ENCODE measurements at regions not wholly inside any gene's neighbourhood (a gene's known extent, or its start where the extent isn't known, plus 50 kb on each side); places are given as distances from the start of the nearest gene placed in this dataset.
"Not testable (repeated sequence)": the region's sequence is repeated elsewhere in the genome, so short reads cannot be mapped to it uniquely, and the experiment has no call there.

DNA sequence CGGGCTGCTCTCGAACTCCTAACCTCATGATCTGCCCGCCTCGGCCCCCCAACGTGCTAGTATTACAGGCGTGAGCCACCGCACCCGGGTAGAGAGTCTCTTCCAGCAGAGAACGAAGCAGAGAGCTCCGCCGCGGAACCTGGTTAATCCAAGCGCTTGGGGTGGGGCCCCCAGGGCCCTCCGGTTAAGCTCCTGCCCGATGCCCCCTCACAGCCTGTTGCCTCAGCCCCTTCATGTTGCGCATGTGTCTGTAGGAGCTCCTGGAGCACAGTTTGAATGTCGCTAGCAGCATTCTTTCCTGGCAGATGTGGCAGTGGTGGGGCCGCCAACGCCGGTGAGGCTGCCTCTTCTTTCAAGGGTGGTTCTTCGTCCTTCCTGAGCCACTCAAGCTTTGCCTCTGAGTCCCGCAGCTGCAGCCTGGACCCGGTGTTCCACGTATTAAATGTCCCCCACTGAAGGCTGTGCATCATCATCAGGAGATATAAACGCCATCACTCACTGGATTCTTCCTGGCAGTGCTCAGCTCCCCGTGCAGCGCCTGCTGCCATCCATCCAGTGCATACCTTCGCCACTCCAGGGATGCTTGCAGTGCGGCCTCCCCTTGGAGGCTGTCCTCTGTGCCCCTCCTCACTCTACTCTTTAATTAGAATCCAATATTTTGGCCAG, 1919.3 kb downstream of the PCDH9 start:
- WGBS, 2 donors: 80 to 90% methylated on average over 10 to 20 of the region's 29 CpGs
- intact Hi-C loops (cut with DNase I): no loop called here
- peaks cover 0 to 14% (median 4%) of the 10 kb centered on the region in 3 donors for H3K9me3 ChIP-seq
- no peak overlapping the region for H3K4me3 ChIP-seq
- no peaks in the 10 kb centered on the region for H3K27me3 ChIP-seq
- no peak overlapping the region for H3K27ac ChIP-seq
- TF ChIP-seq, protein P1, sequence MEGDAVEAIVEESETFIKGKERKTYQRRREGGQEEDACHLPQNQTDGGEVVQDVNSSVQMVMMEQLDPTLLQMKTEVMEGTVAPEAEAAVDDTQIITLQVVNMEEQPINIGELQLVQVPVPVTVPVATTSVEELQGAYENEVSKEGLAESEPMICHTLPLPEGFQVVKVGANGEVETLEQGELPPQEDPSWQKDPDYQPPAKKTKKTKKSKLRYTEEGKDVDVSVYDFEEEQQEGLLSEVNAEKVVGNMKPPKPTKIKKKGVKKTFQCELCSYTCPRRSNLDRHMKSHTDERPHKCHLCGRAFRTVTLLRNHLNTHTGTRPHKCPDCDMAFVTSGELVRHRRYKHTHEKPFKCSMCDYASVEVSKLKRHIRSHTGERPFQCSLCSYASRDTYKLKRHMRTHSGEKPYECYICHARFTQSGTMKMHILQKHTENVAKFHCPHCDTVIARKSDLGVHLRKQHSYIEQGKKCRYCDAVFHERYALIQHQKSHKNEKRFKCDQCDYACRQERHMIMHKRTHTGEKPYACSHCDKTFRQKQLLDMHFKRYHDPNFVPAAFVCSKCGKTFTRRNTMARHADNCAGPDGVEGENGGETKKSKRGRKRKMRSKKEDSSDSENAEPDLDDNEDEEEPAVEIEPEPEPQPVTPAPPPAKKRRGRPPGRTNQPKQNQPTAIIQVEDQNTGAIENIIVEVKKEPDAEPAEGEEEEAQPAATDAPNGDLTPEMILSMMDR (IDR thresholded peaks at IDR 0.05): no peak
- no peak for TF ChIP-seq POLR2A (IDR thresholded peaks at IDR 0.05)
- no peaks in the 10 kb centered on the region for H3K36me3 ChIP-seq
- no peaks in the 10 kb centered on the region for H3K4me1 ChIP-seq
- DNase-seq: no peak

DNA sequence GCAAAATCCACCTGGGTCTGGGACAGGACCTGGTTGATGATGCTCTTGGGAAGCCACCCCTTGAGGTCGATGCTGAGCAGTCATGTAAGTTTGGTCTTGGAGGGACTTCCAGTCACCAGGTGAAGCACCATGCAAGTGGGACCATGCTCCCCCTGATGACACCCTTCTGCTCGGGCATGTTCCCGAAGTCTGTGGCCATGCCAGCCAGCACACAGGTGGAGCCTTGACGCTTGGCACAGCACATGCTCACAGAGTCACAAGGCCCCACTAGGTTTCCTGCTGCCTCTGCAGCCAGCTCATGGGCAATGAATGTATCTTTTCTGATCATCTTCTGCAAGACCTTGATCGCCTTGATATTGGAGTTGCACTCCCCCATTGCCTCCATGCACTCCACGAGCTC, 1920.2 kb downstream of the PCDH9 start:
- DNase-seq: no peak
- TF ChIP-seq, protein P1 (IDR thresholded peaks at IDR 0.05): no peak
- no peak for TF ChIP-seq POLR2A (IDR thresholded peaks at IDR 0.05)

DNA sequence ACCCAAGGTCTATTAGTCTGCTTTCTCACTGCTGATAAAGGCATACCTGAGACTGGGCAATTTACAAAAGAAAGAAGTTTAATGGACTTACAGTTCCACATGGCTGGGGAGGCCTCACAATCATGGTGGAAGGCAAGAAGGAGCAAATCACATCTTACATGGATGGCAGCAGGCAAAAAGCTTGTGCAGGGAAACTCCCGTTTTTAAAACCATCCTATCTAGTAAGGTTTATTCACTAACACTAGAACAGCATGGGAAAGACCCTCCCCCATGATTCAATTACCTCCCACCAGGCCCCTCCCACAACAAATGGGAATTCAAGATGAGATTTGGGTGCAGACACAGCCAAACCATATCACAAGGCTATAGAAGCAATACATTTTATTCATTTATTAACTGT, 1921.4 kb downstream of the PCDH9 start:
- DNase-seq; H3K4me3 ChIP-seq; H3K4me1 ChIP-seq; H3K36me3 ChIP-seq; H3K9me3 ChIP-seq; intact Hi-C loops (cut with DNase I); H3K27ac ChIP-seq; H3K27me3 ChIP-seq: not testable (repeated sequence)
- 72 to 80% methylated on average over 1 of the region's 1 CpG for WGBS, 2 donors

More for the DNA sequence above, 1920.2 kb downstream of the PCDH9 start:
- Histone ChIP-seq H3K4me1 (no peaks in the 10 kb centered on the region), H3K4me3 (no peak overlapping the region), H3K9me3 (peaks cover 0 to 14% (median 4%) of the 10 kb centered on the region in 3 donors), H3K36me3 (no peaks in the 10 kb centered on the region), H3K27ac (no peak overlapping the region), H3K27me3 (no peaks in the 10 kb centered on the region)
- 73 to 76% methylated on average over 4 to 5 of the region's 6 CpGs for WGBS, 2 donors
- intact Hi-C loops (cut with DNase I): no loop called here

DNA sequence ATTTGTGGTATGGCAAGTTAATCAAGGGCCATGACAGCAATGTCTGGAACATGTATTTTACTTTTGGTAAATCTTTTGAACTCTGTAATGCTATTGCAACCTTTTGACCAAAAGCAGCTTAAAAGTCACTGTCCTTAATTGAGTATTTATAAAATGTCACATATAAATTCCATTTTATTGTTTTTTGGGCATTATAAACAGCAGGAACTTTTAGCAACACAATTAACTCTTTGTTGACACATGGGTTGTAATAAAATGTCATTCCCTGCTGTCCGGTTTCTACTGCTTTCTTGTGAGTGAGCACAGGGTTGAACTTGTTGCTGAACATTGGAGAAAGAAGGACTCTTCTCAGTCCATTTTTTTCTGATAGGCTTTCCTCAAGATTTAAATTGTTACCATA, 1923.1 kb downstream of the PCDH9 start:
- Histone ChIP-seq H3K9me3 (peaks cover 0 to 9% (median 0%) of the 10 kb centered on the region in 3 donors), H3K4me1 (no peaks in the 10 kb centered on the region), H3K27ac (no peak overlapping the region), H3K4me3 (no peak overlapping the region), H3K27me3 (no peaks in the 10 kb centered on the region), H3K36me3 (no peaks in the 10 kb centered on the region)
- TF ChIP-seq POLR2A (IDR thresholded peaks at IDR 0.05): no peak
- TF ChIP-seq, protein P1 (IDR thresholded peaks at IDR 0.05): no peak
- no peak for DNase-seq
- intact Hi-C loops (cut with DNase I): no loop called here
- WGBS, 2 donors: 74 to 78% methylated on average over 1 of the region's 1 CpG

DNA sequence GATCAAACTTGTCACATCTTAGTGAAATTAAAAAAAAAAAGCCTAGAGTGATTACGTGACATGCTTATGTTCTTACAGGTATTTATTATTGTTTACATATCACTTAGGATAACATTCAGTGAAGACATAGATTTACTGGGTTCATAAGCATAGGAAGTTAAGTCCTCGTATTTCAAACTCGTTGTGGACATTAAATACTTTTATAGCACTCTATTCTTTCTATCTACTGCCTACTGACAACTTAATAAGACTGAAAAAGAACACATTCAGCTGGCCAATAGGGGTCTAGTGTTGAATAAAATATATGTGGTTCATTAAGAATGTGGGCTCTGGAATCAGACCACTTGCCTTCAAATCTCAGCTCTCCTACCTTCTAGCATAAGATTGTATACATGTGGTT, 1927.4 kb downstream of the PCDH9 start:
- intact Hi-C loops (cut with DNase I): no loop called here
- Histone ChIP-seq H3K9me3 (no peaks in the 10 kb centered on the region), H3K27ac (no peak overlapping the region), H3K36me3 (no peaks in the 10 kb centered on the region), H3K27me3 (no peaks in the 10 kb centered on the region), H3K4me3 (no peak overlapping the region), H3K4me1 (no peaks in the 10 kb centered on the region)
- 58 to 63% methylated on average over 3 of the region's 3 CpGs for WGBS, 2 donors
- TF ChIP-seq, protein P1 (IDR thresholded peaks at IDR 0.05): no peak
- no peak for TF ChIP-seq POLR2A (IDR thresholded peaks at IDR 0.05)
- no peak for DNase-seq

DNA sequence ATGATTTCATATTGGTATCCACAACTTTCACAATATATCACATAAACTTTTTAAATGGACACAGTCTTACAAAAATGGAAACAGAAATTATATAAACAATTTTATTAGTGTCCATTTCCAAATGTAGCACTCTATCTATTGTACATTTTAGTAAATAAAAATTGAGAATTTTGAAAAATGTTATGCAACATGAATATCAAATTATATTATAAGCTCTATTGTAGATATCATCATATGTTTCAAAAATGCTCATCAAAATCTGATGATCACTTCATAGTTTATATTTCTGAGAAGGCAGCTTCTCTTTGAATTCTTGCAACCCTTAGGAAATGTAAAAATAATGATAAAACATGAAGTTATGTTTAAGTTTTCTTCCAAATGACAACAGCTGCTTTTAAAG, 1928.6 kb downstream of the PCDH9 start:
- Histone ChIP-seq H3K36me3 (no peaks in the 10 kb centered on the region), H3K4me1 (no peaks in the 10 kb centered on the region), H3K27ac (no peak overlapping the region), H3K9me3 (no peaks in the 10 kb centered on the region), H3K27me3 (no peaks in the 10 kb centered on the region), H3K4me3 (no peak overlapping the region)
- TF ChIP-seq POLR2A (IDR thresholded peaks at IDR 0.05): no peak
- TF ChIP-seq, protein P1 (IDR thresholded peaks at IDR 0.05): no peak
- intact Hi-C loops (cut with DNase I): no loop called here
- no peak for DNase-seq
